NCI-H187 (cell line): ENCODE measurements at regions not wholly inside any gene's neighbourhood (a gene's known extent, or its start where the extent isn't known, plus 50 kb on each side); places are given as distances from the start of the nearest gene placed in this dataset.
"Not testable (repeated sequence)": the region's sequence is repeated elsewhere in the genome, so short reads cannot be mapped to it uniquely, and the experiment has no call there.

ENCODE experiments used
- DNase-seq, 2 experiments: peaks; one replicate each; lab custom pipeline; 2025; lab: John Stamatoyannopoulos, UW

GRCh38 chr20:39773380-39774000 lies 811.3 kb downstream of the DHX35 start:
- DNase-seq, result no peak

- no peak for DNase-seq
These were observed 805.2 kb downstream of the DHX35 start for GRCh38 chr20:39767352-39767751.

- DNase-seq, result no peak
These were observed 804.2 kb downstream of the DHX35 start for GRCh38 chr20:39766333-39766732.

GRCh38 chr20:39762716-39763115 lies 800.6 kb downstream of the DHX35 start:
- DNase-seq, result no peak

- DNase-seq, result no peak
These were observed 796.7 kb downstream of the DHX35 start for GRCh38 chr20:39758876-39759275.

- DNase-seq, result no peak
These were observed 794.7 kb downstream of the DHX35 start for GRCh38 chr20:39756828-39757227.

GRCh38 chr20:39756369-39756768 lies 794.2 kb downstream of the DHX35 start:
- no peak for DNase-seq

GRCh38 chr20:39752262-39752876 lies 790.2 kb downstream of the DHX35 start:
- no peak for DNase-seq

GRCh38 chr20:39751557-39752137 lies 789.5 kb downstream of the DHX35 start:
- no peak for DNase-seq

- DNase-seq, result no peak
These were observed 783.2 kb downstream of the DHX35 start for GRCh38 chr20:39745380-39745779.

GRCh38 chr20:39738651-39739050 lies 776.5 kb downstream of the DHX35 start:
- DNase-seq, result no peak

- DNase-seq, result no peak
These were observed 774.5 kb downstream of the DHX35 start for GRCh38 chr20:39736434-39737327.

- DNase-seq, result not testable (repeated sequence)
These were observed 763.4 kb downstream of the DHX35 start for GRCh38 chr20:39725513-39725912.

- DNase-seq, result no peak
These were observed 757.1 kb downstream of the DHX35 start for GRCh38 chr20:39719293-39719692.

- no peak for DNase-seq
These were observed 755.8 kb downstream of the DHX35 start for GRCh38 chr20:39717936-39718335.

GRCh38 chr20:39716796-39717341 lies 754.7 kb downstream of the DHX35 start:
- no peak for DNase-seq

GRCh38 chr20:39713076-39713840 lies 751.1 kb downstream of the DHX35 start:
- no peak for DNase-seq

- no peak for DNase-seq
These were observed 744.1 kb downstream of the DHX35 start for GRCh38 chr20:39706184-39706663.

- no peak for DNase-seq
These were observed 742.9 kb downstream of the DHX35 start for GRCh38 chr20:39705032-39705431.

- not testable (repeated sequence) for DNase-seq
These were observed 741.2 kb downstream of the DHX35 start for GRCh38 chr20:39703357-39703756.

- no peak for DNase-seq
These were observed 740.7 kb downstream of the DHX35 start for GRCh38 chr20:39702701-39703349.
